Calu3 (cell line): ENCODE measurements at regions not wholly inside any gene's neighbourhood (a gene's known extent, or its start where the extent isn't known, plus 50 kb on each side); places are given as distances from the start of the nearest gene placed in this dataset.

Source experiments
- BruUV-seq: library from RNA; stranded (reverse); fragments of 400-500 nt; replicated peaks from 2 replicates; lab custom pipeline; 2021; lab: Mats Ljungman, UMichigan
- CTCF ChIA-PET: fragments of 300-600 bp; sonication (Branson Sonifier 250); formaldehyde crosslinking; loops from one replicate; lab custom pipeline; 2022; ENCODE audit warnings: antibody characterized with exemption; lab: Charles Lee
- DNase-seq: peaks from one replicate; pipeline ENCODE4 v3.0.0; 2022
- H3K27ac Mint-ChIP-seq: one replicate; pipeline ENCODE4 v1.8.0; 2022; ENCODE audit warnings: mixed read lengths; ENCODE audit not compliant: unreplicated experiment
- H3K27me3 Mint-ChIP-seq: one replicate; pipeline ENCODE4 v1.8.0; 2022; ENCODE audit warnings: mixed read lengths; ENCODE audit not compliant: unreplicated experiment
- H3K36me3 Mint-ChIP-seq: one replicate; pipeline ENCODE4 v1.8.0; 2022; ENCODE audit warnings: mild to moderate bottlenecking, moderate library complexity, mixed read lengths; ENCODE audit not compliant: insufficient read depth, unreplicated experiment
- H3K4me1 Mint-ChIP-seq: one replicate; pipeline ENCODE4 v1.8.0; 2022; ENCODE audit warnings: mild to moderate bottlenecking, low read depth, mixed read lengths; ENCODE audit not compliant: unreplicated experiment
- H3K4me3 Mint-ChIP-seq: one replicate; pipeline ENCODE4 v1.8.0; 2022; ENCODE audit warnings: mild to moderate bottlenecking, low read depth, moderate library complexity, mixed read lengths; ENCODE audit not compliant: unreplicated experiment
- H3K9me3 Mint-ChIP-seq: one replicate; pipeline ENCODE4 v1.8.0; 2022; ENCODE audit warnings: low read depth, mixed read lengths; ENCODE audit not compliant: unreplicated experiment
- CTCF ChIP-seq: fragments of 200-600 bp; IDR thresholded peaks from one replicate; pipeline ENCODE4 v1.8.0; 2022; ENCODE audit warnings: antibody characterized with exemption; ENCODE audit not compliant: unreplicated experiment
- intact Hi-C: fragments of 100-400 bp; cut with micrococcal nuclease; formaldehyde crosslinking; loops from one replicate; pipeline ENCODE4 v1.10.0; 2022; ENCODE audit not compliant: unreplicated experiment

- DNase-seq = no peak
- H3K4me3 Mint-ChIP-seq = no peak overlapping the region
- no peak overlapping the region for H3K27ac Mint-ChIP-seq
- BruUV-seq = no TSS peak
- intact Hi-C loops = no loop called here
- H3K27me3 Mint-ChIP-seq = no peaks in the 10 kb centered on the region
- H3K4me1 Mint-ChIP-seq = peaks cover 8% of the 10 kb centered on the region
- no peaks in the 10 kb centered on the region for H3K9me3 Mint-ChIP-seq
- CTCF ChIA-PET = no interaction called here
- no peaks in the 10 kb centered on the region for H3K36me3 Mint-ChIP-seq
- TF ChIP-seq CTCF = no peak
Measured at GRCh38 chr4:123125477-123125876, 203.1 kb upstream of the NUDT6 start.

GRCh38 chr4:123127218-123127617, 204.8 kb upstream of the NUDT6 start:
- Mint-ChIP-seq H3K36me3 (no peaks in the 10 kb centered on the region), H3K27ac (no peak overlapping the region), H3K9me3 (no peaks in the 10 kb centered on the region), H3K4me3 (no peak overlapping the region), H3K4me1 (peaks cover under 1% of the 10 kb centered on the region), H3K27me3 (no peaks in the 10 kb centered on the region)
- no TSS peak for BruUV-seq
- CTCF ChIA-PET = no interaction called here
- TF ChIP-seq CTCF = no peak
- DNase-seq = no peak
- intact Hi-C loops = no loop called here

GRCh38 chr4:123127875-123128274, 205.5 kb upstream of the NUDT6 start:
- TF ChIP-seq CTCF = no peak
- no peaks in the 10 kb centered on the region for H3K4me1 Mint-ChIP-seq
- H3K27ac Mint-ChIP-seq = no peak overlapping the region
- BruUV-seq = no TSS peak
- no peaks in the 10 kb centered on the region for H3K9me3 Mint-ChIP-seq
- no peak overlapping the region for H3K4me3 Mint-ChIP-seq
- CTCF ChIA-PET = no interaction called here
- H3K27me3 Mint-ChIP-seq = no peaks in the 10 kb centered on the region
- intact Hi-C loops = no loop called here
- DNase-seq = no peak
- H3K36me3 Mint-ChIP-seq = no peaks in the 10 kb centered on the region

- no peaks in the 10 kb centered on the region for H3K27me3 Mint-ChIP-seq
- H3K36me3 Mint-ChIP-seq = no peaks in the 10 kb centered on the region
- BruUV-seq = no TSS peak
- intact Hi-C loops = no loop called here
- no peaks in the 10 kb centered on the region for H3K9me3 Mint-ChIP-seq
- no peak overlapping the region for H3K4me3 Mint-ChIP-seq
- DNase-seq = no peak
- no peak overlapping the region for H3K27ac Mint-ChIP-seq
- TF ChIP-seq CTCF = no peak
- CTCF ChIA-PET = no interaction called here
- no peaks in the 10 kb centered on the region for H3K4me1 Mint-ChIP-seq
Measured at GRCh38 chr4:123133397-123134050, 211.1 kb upstream of the NUDT6 start.
